Neutrophil (primary cell): ENCODE measurements at regions not wholly inside any gene's neighbourhood (a gene's known extent, or its start where the extent isn't known, plus 50 kb on each side); places are given as distances from the start of the nearest gene placed in this dataset.

ENCODE experiments used
- H3K27ac ChIP-seq: fragments of 200-600 bp; sonication (generic); 2 replicates; pipeline ENCODE4 v1.5.1; 2016; ENCODE audit warnings: mild to moderate bottlenecking, moderate library complexity
- H3K27me3 ChIP-seq: fragments of 200-600 bp; sonication (generic); 2 replicates; pipeline ENCODE4 v1.6.0; 2016; ENCODE audit warnings: mild to moderate bottlenecking
- H3K36me3 ChIP-seq: fragments of 200-600 bp; sonication (generic); 2 replicates; pipeline ENCODE4 v1.5.1; 2017
- H3K4me1 ChIP-seq, 2 experiments: fragments of 200-600 bp in 1 of 2; sonication (generic) in 1 of 2; 1 replicate in 1 of 2; 2 replicates in 1 of 2; pipeline versions ENCODE4 v1.5.1 to v1.6.1; 2013 to 2016; ENCODE audit warnings: low read depth in 1 of 2, low read length in 1 of 2, mild to moderate bottlenecking in 1 of 2, moderate library complexity in 1 of 2; ENCODE audit not compliant: control insufficient read depth in 1 of 2, insufficient read depth in 1 of 2
- H3K4me3 ChIP-seq, 2 experiments: fragments of 200-600 bp in 1 of 2; sonication (generic) in 1 of 2; 1 replicate in 1 of 2; 2 replicates in 1 of 2; pipeline ENCODE4 v1.5.1; 2013 to 2016; ENCODE audit warnings: low read depth in 1 of 2, low read length in 1 of 2, mild to moderate bottlenecking in 1 of 2, moderate library complexity in 1 of 2
- H3K9me3 ChIP-seq: fragments of 200-600 bp; sonication (generic); 2 replicates; pipeline ENCODE4 v1.5.1; 2016
- TF ChIP-seq, protein P1 (sequence below): fragments of 200-600 bp; sonication (generic); IDR thresholded peaks from 2 replicates; pipeline ENCODE4 v1.5.1; 2016; ENCODE audit warnings: antibody characterized with exemption

DNA sequence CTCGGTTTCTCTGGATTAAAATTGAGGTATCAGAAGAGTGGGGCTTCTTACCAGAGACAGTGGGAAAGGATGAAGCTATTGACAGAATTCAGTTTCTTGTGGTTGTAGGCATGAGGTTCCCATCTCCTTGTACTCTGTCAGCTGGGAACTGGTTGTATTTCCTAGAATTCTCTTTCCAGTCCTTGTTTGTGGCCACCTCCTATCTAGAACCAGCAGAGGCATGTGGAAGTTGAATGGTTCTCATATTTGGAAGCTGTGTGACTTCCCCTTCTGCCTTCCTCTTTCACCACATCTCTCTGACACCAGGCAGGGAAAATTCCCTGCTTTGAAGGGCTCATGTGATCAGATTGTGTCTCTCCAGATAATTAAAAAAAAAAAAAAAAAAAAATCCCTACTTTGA lies 457.7 kb upstream of the ADAMTS5 start:
- Histone ChIP-seq H3K27ac (no peak overlapping the region), H3K9me3 (peaks cover 6% of the 10 kb centered on the region), H3K4me3 (no peak overlapping the region), H3K4me1 (no peaks in the 10 kb centered on the region), H3K36me3 (no peaks in the 10 kb centered on the region), H3K27me3 (no peaks in the 10 kb centered on the region)
- TF ChIP-seq, protein P1, sequence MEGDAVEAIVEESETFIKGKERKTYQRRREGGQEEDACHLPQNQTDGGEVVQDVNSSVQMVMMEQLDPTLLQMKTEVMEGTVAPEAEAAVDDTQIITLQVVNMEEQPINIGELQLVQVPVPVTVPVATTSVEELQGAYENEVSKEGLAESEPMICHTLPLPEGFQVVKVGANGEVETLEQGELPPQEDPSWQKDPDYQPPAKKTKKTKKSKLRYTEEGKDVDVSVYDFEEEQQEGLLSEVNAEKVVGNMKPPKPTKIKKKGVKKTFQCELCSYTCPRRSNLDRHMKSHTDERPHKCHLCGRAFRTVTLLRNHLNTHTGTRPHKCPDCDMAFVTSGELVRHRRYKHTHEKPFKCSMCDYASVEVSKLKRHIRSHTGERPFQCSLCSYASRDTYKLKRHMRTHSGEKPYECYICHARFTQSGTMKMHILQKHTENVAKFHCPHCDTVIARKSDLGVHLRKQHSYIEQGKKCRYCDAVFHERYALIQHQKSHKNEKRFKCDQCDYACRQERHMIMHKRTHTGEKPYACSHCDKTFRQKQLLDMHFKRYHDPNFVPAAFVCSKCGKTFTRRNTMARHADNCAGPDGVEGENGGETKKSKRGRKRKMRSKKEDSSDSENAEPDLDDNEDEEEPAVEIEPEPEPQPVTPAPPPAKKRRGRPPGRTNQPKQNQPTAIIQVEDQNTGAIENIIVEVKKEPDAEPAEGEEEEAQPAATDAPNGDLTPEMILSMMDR: no peak

DNA sequence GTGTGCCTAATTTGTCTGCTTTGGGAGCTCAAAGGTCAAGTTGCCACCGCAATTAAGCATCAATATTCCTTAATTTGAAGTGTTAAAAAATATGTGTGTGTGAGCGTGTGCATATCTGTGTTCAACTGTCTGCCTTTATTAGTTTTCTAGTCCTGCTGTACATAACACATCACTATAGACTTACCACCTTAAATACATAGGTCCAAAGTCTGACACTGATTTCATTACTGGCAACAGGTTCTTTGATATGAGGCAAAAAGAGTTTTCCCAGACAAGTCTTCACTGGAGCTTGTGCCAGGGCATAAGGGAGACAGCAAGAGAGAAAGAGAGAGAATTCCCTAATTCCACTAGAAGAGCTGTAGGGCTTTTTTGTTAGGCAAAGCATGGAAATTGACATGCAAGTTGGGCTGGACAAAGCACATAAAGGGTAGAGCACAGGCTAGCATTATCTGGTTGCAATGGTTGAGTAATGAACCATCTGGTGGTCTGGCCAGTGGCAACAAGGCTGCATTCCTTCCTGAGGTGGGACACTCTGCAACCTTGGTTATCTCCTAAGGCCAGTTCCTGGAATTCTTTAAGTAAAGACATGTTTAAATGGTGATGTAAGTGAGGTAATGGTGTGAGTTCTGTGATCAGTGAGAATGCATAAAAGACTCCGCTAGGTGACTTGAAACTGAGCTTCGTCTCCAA lies 457.2 kb upstream of the ADAMTS5 start:
- H3K36me3 ChIP-seq: no peaks in the 10 kb centered on the region
- no peak overlapping the region for H3K4me3 ChIP-seq
- TF ChIP-seq, protein P1: no peak
- no peaks in the 10 kb centered on the region for H3K27me3 ChIP-seq
- H3K4me1 ChIP-seq: no peaks in the 10 kb centered on the region
- H3K9me3 ChIP-seq: peaks cover 6% of the 10 kb centered on the region
- no peak overlapping the region for H3K27ac ChIP-seq

DNA sequence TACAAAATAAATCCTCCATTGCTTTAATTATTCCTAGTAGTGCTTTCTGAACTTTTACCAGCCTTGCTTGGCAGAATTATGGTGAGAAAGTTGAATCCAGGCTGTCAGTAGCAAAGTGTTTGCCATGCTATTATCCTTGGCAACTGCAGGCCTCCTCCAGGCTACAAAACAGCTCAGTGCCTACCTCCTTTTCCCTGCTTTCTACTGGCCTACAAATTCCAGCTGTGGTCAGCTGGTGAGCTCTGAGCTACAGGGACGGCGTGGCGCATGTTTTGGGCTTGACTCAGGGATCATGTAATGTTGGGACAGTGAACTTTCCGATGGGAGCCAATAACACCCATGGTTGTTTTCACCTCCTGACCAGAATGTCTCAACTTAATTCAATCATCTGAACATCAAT lies 456.1 kb upstream of the ADAMTS5 start:
- TF ChIP-seq, protein P1: no peak
- Histone ChIP-seq H3K4me3 (no peak overlapping the region), H3K9me3 (no peaks in the 10 kb centered on the region), H3K27me3 (no peaks in the 10 kb centered on the region), H3K27ac (no peak overlapping the region), H3K36me3 (no peaks in the 10 kb centered on the region), H3K4me1 (no peaks in the 10 kb centered on the region)

DNA sequence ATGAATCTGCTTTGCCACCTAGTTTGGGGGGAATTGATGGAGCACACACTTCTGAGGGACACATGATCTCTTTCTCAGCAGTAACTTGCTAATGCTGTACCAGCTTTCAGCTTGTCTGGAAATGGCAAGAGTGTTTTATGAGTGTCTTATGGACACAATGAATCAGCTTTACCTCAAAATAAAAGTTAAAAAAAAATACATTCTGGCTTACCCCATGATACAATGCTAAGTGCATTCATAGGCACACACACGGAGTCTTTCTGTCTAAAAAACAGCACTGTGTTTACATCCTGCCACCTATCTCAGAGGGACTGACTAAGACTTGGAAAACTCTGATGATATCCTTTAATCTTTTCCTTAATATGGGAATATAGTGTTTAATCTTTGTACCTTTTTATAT lies 455.5 kb upstream of the ADAMTS5 start:
- Histone ChIP-seq H3K27ac (no peak overlapping the region), H3K27me3 (no peaks in the 10 kb centered on the region), H3K9me3 (no peaks in the 10 kb centered on the region), H3K4me1 (no peaks in the 10 kb centered on the region), H3K36me3 (no peaks in the 10 kb centered on the region), H3K4me3 (no peak overlapping the region)
- TF ChIP-seq, protein P1: no peak

DNA sequence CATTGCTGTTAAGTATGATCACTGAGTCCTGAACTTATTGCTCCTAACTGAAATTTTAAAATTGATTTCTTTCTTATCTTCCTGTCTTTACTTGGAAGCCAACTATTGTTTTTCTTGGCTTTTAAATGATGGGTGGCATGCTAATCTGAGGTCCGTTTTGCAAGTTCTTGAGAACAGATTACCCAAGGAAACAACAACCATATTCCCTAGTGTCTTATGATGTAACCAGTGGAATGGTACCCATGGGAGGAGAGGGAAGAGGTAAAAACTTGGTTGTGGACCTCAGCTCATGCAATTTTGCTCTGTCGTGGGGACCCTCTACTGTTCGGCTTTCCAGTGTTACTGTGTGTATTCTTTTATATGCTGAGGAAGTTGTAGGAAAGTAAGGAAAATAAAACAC lies 454.8 kb upstream of the ADAMTS5 start:
- Histone ChIP-seq H3K4me1 (no peaks in the 10 kb centered on the region), H3K9me3 (peaks cover 1% of the 10 kb centered on the region), H3K27ac (no peak overlapping the region), H3K36me3 (no peaks in the 10 kb centered on the region), H3K27me3 (no peaks in the 10 kb centered on the region), H3K4me3 (no peak overlapping the region)
- TF ChIP-seq, protein P1: no peak
